A204.1 (cell line): ENCODE measurements at regions not wholly inside any gene's neighbourhood (a gene's known extent, or its start where the extent isn't known, plus 50 kb on each side); places are given as distances from the start of the nearest gene placed in this dataset.

Source experiments
- FAIRE-seq: peaks from 2 replicates; lab custom pipeline; 2012; peaks lifted over from hg19 to GRCh38; lab: Jason Lieb, UNC

- FAIRE-seq = no peak
Measured at GRCh38 chr2:217027414-217027813, 167.6 kb upstream of the TNP1 start.

GRCh38 chr2:217026569-217026968 is 166.7 kb upstream of the TNP1 start:
- no peak for FAIRE-seq

GRCh38 chr2:217026161-217026560 is 166.3 kb upstream of the TNP1 start:
- no peak for FAIRE-seq

DNA sequence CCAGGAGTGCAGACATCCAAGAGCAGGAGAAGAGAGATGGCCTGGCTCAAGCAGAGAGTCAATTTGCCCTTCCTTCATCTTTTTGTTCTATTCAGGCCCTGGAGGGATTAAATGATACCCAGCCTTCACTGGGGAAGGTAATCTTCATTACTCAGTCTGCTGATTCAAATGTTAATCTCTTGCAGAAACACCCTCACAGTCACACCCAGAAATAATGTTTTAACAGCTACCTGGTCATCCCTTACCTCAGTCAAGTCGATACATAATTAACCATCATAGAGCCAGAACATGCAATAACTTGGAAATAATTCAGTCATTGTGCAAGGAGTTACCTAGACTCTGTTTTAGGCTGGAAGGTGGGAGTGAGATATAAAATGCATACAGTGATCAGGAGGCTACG is 163.7 kb upstream of the TNP1 start:
- no peak for FAIRE-seq

DNA sequence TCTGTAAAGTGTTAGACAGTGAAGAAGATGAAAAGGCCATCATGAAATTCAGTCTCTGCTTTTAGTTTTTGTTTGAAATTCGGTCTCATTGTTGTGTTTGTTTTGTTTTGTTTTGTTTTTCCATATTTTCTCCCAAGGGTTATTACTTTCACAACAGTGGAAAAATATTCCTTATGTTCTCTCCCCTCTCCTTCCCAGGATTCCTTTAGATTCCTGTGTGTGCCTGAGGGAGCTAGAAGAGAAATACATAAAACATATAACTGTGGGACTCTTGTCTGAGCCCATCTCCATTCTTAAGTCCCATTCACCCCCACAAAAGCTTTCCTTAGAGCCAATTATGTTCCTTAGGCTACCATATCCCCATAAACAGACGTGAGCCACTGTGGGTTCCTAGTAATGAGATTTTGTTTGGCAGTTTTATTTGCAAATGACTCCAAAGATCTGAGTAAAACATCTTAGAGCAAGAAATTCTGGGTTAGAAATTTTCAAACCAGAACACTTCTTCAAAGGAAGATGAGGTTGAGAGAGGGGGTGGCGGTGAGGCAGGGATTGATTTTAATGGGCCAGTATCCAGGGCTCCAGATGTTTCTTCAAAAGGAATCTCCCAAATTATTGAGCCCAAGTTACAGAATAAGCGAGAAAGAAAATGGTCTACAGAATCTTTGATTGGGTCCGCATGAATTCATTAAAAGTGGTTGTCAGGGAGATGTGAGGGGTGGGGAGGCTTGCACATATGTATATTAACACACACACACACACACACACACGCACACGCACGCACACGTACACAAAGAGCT is 157.8 kb upstream of the TNP1 start:
- no peak for FAIRE-seq

DNA sequence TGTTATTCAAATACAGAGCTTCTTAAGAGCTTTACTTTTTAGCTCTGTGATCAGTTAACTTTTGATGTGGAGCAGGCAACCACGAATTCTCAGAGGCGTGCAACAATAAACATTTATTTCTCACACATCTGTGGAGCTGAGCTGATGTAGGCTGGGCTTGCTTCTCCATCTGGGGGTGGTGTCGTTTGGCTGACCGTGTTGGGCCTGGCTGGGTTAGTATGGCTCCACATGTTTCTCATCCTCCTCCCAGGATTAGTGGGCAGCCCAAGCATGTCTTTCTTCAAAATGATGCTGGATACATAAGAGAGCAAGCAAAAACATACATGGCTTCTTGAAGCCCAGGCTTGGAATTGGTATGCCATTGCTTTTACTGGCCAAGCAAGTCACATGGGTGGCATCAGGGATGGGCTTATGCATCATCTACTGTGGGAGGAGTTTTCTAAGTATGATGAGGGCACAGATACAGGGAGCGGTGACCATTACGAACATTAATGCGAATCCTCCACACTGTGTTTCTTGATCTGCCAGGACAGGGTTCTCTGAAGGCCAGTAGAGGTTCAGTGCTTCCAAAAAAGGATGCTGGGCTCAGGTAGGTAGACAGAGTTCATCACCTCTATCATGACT is 157.0 kb upstream of the TNP1 start:
- FAIRE-seq = no peak

DNA sequence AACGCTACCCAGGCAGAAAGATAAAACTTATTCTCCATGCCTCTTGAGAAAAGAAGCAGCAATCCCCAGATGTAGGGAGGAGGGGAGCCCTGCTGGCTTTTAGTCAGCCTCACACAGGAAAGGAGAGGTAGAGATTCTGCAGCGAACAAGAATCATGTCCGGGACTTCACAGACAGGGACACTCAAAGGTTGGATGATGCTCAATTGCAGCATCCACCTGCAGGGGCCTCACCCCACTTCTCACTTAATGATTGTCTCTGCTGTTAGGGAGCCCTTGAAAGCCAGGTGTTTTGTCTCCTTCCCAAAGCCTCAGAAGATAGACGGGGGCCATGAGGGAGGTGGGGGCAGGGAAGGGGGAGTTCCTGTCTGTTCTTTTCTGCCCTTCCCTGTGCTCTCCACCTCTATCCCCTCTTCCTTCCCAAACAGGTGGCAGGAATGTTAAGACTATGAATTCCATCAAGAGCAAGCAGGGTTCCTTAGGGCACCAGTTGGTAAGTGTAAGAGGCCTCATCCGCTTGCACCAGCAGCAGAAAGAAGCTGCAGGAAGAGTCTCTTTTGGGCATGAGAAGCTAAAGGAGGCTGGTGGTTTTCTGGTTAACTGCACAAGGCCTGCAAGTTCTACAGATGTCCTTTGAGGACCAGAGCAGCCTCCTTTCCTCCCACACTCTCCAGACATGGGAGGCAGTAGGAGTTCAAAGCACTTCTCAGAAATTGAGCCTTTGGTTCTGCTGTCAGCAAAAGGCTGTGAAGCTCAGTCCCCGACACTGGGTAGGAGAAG is 154.7 kb upstream of the TNP1 start:
- no peak for FAIRE-seq

GRCh38 chr2:217013926-217014325 is 154.1 kb upstream of the TNP1 start:
- no peak for FAIRE-seq

GRCh38 chr2:217011576-217011975 is 151.7 kb upstream of the TNP1 start:
- FAIRE-seq = no peak

DNA sequence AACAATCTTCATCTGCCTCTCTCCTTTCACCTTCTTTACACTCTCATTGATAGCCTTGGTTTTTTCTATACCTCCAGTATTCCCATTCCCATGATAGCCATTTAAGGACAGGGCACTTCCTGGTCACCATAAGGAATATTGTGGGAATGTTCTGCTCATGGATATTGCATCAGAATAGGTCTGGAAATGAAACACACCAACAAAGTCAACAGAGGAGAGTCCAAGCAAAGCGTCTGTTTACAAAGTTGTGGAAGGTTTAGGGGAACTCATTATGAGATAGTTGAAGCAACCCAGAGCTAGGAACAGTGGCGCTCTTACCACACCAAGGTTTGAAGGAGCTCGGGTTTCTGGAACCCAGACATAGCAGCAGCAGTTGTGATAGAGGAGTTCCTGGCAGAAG is 150.3 kb upstream of the TNP1 start:
- no peak for FAIRE-seq

- no peak for FAIRE-seq
Measured at GRCh38 chr2:217008794-217009193, 148.9 kb upstream of the TNP1 start.

DNA sequence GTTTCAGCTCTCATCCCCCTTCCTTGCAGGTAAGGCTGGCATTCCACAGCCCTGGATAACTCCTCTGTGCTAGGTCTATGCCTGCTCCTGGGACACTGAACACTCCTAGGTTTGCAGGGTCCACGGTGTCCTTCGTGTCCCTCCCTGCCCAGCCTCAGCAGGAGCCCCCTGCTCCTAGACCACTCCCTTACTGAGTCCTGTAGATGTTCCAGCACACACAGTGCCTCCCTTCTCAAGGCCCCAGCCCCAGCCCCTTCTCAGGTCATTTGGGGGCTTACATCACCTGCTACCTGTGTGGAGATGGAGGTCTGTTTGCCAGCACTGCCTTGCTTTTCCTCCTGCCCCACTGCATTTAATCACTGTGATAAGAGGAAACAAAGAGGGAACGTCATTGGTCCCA is 146.4 kb upstream of the TNP1 start:
- no peak for FAIRE-seq

- no peak for FAIRE-seq
Measured at GRCh38 chr2:217004656-217005055, 144.8 kb upstream of the TNP1 start.

- FAIRE-seq = no peak
Measured at GRCh38 chr2:217001740-217002139, 141.9 kb upstream of the TNP1 start.

DNA sequence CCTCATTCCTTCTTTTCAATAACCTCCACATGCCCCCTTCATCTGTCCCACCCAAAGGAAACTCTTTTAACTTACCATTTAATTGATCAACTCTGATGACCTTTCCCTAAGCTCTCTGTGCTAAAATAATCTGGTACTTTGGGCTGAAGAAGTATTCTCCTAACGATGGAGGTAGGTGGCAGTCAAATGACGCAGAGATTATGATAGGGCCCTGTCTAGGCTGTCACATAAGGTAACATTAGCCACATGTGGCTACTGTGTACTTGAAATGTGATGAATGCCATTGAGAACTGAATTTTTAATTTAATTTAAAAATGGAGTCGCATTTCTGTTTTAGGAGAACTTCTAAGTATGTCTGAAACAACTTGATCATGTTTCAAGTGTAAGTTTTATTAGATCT is 140.5 kb upstream of the TNP1 start:
- no peak for FAIRE-seq

GRCh38 chr2:216996279-216996845 is 136.5 kb upstream of the TNP1 start:
- FAIRE-seq = no peak

- FAIRE-seq = no peak
Measured at GRCh38 chr2:216994353-216994854, 134.5 kb upstream of the TNP1 start.

DNA sequence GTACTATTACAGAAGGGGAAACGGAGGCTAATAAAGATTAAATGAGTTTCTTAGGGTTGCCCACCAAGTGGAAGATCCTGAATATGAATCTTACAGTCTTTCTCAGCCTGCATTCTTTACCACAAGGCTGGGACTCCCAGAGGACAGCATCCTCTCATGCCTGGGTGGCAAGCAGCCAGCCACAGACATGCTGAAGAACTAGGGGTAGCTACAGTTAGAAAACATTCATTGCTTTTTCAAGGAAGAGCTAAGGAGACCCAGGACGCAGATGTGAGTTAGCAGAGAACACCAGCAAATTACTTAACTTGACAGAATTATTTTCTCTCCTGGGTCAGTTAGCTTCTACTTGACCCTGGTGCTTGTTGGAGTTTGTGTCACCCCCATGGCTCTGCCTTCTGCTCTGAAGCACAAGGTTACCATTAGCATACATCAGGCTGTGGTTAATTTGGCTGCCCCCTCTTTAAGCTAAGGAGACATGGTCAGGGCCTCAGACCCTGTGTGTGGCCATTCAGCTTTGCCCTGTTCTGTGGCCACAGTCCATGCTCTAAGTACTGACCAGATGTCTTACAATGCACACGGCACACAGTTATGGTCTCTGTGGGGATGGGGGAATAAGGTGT is 132.3 kb upstream of the TNP1 start:
- FAIRE-seq = no peak

GRCh38 chr2:216991563-216991962 is 131.7 kb upstream of the TNP1 start:
- FAIRE-seq = no peak

DNA sequence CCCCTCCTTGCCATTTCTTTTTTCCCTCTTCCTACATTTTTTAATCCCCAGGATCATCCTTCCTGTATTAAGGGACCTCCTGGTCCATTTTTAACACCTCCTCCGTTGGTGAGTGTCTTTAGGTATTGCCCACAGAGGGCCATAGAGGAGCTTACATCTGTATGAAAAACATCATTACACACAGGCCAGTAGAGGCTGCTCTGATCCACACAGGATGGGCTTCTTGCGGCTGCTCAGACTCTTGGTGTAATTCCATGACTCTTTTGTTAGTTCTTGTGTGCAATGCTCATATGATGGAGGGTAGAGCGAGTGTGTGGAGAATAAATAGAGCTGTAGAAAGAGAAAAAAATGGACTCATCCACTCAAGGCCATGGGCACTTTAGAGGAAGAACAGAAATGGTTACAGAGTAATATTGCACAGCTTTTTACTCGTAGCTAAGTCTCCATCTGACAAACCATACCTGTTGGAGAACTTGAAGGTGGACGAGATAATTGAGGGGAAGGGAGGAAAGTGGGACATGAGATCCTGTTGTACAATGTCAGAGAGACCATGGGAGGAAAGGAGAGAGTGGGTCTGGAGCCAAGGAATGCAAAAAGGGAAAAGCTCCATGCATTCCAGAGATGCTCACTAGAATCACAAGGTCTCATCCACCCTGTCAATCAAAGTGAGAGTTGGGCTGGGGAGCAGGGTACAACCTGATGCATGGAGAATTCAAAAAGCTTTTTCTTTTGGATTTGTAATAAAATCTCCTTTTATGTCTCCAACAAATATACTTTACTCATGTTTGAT is 129.7 kb upstream of the TNP1 start:
- FAIRE-seq = no peak

DNA sequence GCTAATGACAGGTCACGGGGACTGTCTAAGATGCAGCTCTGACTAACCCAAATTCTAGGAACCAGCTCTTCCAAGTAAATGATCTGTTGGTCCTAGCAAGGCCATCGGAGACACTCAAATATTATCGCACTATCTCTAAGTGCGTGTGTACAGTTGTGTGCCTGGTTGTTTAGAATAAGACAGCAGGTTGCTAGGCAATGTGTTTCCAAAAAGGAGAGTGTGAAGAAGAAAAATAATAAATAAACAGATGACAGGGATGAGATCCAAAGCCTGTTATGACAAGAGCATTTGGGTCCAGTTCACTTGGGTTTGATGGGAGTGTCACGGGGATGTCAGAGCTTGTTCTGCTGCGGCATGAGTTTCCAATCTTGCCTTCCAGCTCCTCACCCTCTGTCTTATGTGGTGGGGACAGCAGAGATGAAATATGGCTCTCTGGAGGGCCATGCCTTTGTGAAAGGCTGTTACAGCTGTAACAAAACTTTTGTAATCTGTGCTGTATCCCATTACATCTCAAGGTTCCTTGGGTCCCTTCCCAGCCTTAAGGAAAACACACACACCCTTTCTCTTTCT is 127.5 kb upstream of the TNP1 start:
- no peak for FAIRE-seq
